Medulla oblongata (tissue), 1 donor: ENCODE measurements at regions not wholly inside any gene's neighbourhood (a gene's known extent, or its start where the extent isn't known, plus 50 kb on each side); places are given as distances from the start of the nearest gene placed in this dataset.
"Not testable (repeated sequence)": the region's sequence is repeated elsewhere in the genome, so short reads cannot be mapped to it uniquely, and the experiment has no call there.

Experiments
- DNase-seq: peaks from one replicate; pipeline ENCODE4 v3.0.0-alpha.2; 2015; ENCODE audit errors: extremely low spot score

DNA sequence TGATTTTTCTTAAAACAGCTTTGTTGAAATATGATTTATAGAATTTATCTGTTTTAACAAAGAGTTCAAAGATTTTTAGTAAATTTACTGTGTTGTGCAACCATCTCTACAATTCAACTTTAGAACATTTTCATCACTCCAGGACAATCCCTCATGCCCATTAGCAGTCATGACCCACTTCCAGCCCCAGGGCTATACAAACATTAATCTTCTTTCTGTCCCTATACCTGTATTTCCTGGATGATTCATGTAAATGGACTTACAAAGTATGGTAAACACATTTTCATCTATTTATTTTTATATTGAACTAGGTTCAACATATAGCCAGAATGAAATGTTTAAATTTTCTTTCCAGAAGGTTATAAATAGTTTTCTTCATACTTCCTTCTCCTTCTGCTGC lies 127.8 kb upstream of the CCDC180 start:
- DNase-seq: no peak

DNA sequence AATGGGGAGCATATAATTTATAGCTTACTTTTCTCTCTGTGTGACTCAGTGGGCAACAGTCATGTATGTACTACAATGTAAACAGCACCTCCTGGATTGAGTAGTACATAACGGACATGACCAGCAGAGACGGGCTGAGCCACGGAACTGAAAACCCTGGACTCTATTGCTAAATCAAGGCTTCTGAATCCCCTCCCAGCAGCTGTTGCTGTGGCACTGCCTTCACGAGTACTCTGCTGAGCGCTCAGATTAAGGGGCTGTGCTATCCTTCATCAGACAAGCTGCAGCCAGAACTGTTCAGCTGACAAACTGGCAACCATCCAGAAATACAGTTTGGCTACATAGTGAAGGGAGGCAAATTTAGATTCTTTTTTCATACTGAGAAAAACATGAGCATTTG lies 131.3 kb upstream of the CCDC180 start:
- DNase-seq: no peak

DNA sequence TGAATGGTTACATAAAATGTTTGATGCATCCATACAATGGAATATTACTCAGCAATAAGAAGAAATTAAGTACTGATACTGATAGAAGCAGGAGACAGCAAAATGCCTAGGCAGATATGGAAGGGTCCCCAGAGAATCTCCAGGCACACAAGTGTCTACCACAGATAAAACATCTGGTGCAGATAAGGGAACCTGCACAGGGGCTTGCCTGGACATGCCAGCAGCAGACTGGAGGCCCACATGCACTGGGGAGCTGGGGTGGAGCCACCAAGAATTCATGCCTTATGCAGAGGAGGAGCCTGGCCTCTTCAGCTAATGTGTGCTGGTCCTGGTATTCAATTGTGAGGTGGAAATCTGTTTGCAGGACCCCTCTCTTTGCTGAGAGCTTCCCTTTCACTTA lies 129.2 kb upstream of the CTSV start:
- DNase-seq: not testable (repeated sequence)

DNA sequence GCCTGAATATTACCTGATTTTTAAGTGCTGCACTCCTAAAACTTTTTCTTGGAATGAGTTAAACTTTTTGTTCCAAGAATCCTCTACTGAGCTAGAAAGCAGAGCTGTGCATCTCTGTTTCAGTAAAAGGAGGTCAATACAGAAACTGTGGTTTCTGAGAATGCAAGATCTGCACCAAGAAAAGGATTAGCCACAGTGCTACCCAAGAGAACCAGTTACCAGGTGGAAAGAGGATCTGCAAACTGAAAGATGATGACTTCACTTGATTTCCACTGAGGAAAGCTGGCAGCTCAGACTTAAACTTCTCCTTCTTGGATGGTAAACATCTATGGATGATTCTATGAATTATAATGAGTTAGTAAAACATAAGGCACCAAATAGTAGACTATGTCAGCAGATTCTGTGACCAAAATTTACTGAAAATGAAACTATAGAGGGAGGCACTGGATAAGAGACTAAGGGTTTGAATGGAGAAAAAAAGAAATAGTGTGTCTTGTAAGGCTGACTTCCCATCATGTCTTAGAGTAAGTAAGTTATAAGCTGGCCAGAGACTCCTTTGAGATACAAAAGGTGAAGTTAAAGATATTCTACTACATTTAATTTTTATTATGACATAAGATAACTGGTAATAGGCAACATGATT lies 127.7 kb upstream of the CTSV start:
- DNase-seq: not testable (repeated sequence)

DNA sequence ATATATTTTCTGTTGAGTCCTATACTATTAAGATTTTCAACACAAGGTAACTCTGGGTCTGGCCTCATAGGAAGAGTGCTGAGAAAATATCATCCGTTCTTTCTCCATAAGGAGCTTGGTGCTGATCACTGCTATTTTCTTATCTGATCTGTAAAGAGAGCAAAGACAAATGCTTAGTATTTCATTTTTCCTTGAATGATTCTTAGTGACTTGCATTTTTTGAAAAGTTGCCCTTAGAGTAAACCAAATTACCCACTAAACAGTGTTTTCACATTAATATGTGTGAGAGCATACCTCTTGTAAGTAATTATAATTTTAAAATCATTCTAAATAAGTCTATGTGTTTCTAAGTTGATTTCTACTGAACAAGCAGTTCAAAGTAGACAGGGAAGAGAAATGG lies 121.3 kb upstream of the CTSV start:
- DNase-seq: no peak

DNA sequence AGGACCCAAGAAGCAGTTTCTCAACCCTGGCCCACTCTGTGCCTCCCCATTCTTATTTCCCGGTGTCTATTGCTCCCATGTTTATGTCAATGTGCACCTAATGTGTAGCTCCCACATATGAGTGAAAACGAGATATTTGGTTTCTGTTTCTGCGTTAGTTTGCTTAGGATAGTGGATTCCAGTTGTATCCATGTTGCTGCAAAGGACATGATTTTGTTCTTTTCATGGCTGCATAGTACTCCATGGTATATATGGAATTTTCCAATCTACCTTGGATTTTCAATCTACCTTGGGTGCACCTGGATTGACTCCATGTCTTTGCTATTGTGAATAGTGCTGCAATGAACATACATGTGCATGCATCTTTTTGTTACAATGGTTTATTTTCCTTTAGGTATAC lies 119.8 kb upstream of the CTSV start:
- DNase-seq: not testable (repeated sequence)

DNA sequence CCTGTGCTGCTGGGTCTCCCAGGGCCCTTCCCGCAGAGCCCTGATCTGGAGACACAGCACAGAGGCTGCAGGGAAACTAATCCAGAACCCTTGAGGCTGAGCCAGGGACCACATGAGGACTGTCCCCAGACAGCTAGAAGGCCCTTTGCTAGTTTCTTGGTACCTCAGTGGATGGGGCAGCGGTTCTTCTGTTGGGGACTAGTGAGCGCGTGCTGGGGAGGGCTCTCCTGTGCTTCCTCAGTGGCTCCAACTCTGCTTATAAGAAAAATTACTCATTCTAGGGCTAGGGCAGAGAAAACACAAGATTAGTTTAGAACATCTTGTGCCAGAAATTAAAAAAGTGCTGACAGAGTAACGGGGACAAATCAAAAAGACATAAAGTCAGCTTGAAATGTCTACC lies 116.5 kb upstream of the CTSV start:
- not testable (repeated sequence) for DNase-seq

DNA sequence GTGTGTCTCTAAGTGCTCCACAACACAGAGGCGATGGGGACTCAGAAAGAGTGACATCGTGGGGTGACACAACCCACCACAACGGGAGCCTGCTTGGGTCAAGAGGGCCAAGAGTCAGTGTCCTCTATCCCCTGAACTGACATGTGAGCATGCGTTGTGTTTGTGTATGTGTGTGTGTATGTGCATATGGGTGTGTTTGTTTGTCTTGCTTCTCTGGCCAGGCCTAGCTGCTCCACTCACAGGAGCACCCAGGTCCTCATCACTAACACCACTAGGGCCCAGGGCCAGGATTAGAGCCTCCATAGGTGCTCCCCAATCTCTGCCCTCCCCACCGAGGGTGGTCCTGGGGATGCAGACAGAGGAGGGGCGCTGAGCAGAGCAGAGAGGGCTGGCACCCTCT lies 115.0 kb upstream of the CTSV start:
- DNase-seq: no peak

DNA sequence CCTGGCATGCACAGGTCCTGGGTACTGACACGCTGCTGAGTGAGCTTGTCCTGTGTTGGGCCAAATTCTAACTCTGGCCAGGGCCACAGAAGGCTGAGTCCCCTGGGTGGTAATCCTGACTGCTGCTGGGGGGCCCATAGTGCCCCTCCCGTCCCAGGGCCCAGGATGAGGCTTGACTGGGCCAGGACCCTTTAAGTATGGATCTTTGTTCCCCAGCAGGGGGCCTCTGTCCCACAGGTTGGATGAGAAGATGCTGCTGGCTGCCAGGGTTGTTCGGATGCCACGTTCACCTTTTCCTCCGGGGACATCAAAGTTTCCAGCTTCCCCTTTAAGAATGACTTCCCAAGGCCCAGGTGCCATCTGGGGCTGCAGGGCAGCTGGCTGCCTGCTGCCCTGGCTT lies 114.2 kb upstream of the CTSV start:
- DNase-seq: not testable (repeated sequence)

DNA sequence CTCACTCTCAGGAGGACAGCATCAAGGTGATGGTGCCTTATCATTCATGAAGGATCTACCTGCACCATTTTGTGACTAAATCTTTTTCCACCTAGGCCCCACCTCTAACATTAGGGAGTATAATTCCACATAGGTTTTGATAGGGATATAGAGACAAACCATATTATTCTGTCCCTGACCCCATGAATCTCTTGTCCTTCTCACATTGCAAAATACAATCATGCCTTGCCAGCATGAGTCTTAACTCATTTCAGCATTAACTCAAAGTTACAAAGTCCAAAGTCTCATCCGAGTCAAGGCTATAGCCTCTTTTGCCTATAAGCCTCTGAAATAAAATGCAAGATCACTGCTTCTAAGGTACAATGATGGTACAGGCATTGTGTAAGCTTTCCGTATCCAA lies 111.5 kb upstream of the CTSV start:
- DNase-seq: not testable (repeated sequence)

DNA sequence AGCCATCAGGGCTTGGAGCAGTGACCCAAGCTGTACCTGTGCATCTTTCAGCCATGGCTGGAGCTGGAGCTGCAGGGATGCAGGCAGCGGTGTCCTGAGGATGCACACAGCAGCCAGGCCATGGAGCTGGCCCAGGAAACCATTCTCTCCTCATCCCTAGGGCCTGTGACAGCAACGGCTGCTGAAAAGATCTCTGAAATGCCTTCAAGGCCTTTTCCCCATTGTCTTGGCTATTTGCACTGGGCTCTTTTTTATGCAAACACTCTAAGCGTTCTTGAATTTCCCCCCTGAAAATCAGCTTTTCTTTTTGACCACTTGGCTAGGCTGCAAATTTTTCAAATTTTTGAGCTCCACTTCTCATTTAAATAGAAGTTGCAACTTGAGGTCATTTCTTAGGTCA lies 109.5 kb upstream of the CTSV start:
- not testable (repeated sequence) for DNase-seq

DNA sequence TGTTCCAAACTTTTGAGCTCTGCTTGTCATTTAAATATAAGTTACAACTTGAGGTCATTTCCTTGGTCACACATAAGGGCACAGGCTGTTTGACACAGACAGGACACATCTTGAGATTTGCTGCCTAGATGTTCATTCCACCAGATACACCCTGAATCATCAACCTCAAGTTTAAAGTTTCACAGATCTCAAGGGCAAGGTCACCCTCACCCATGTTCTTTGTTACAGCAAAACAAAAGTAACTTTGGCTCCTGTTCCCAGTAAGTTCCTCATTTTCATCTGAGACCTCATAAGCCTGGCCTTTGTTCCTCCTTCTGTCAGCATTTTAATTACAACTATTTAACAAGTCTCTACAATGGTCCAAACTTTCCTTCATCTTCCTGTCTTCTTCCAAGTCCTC lies 106.7 kb upstream of the CTSV start:
- DNase-seq: peak; percentile 11

DNA sequence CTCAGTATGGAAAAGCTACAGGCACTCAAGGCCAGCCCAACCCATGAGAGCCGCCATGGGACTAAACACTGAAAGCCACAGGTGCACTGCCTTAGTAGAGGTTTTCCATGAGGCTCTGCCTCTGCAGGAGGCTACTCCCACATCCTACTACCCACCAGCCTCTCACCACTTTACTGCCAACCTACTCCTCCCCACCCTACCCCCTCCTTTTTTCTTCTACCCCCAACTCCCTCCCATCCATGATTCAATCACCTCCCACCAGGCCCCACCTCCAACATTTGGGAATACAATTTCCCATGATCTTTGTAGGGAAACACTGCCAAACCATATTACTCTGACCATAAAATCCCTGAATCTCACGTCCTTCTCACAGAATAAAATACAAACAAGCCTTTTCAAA lies 101.6 kb upstream of the CTSV start:
- no peak for DNase-seq

DNA sequence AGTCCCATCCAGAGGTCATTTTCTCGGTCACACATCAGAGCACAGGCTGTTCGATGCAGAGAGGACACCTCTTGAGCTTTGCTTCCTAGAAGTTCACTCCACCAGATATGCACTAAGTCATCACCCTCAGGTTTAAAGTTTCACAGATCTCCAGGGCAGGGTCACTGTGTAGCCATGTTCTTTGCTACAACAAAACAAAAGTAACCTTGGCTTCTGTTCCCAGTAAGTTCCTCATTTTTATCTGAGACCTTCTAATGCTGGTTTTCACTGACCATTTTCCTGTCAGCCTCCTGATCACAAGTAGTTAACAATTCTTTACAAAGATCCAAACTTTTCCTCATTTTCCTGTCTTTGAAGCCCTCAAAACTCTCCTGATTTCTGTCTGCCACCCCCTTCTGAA lies 97.5 kb upstream of the CTSV start:
- DNase-seq: no peak

DNA sequence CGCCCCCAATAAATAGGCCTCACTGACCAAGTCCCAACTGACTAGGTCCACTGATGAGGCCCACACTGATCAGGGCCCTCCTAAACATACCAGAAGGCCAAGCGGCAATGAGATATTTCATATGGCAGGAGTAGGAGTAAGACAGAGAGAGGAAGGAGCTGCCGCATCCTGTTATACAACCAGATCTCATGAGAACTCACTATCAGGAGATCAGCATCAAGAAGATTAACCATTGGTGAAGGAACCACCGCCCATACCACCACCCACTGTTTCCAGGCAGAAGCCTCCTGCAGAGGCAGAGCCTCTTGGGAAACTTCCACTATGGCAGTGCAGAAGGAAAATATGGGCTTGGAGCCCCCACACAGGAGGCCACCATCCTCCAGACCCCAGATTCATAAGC lies 95.0 kb upstream of the CTSV start:
- not testable (repeated sequence) for DNase-seq

DNA sequence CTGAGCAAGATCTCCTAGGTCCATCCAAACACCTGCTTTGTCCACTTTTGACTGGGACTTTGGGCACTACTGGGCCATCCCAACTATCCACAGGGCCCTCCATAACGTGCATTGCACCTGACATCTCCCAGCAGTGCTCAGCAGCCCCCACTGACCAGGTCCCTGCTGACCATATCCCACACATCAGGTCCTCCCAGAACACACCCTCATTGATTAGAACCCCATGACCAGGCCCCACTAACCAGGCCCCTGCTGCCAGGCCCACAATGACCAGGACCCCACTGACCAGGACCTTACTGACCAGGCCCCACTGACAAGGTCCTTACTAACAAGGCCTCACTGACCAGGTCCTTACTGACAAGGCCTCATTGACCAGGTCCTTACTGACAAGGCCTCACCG lies 93.9 kb upstream of the CTSV start:
- no peak for DNase-seq

DNA sequence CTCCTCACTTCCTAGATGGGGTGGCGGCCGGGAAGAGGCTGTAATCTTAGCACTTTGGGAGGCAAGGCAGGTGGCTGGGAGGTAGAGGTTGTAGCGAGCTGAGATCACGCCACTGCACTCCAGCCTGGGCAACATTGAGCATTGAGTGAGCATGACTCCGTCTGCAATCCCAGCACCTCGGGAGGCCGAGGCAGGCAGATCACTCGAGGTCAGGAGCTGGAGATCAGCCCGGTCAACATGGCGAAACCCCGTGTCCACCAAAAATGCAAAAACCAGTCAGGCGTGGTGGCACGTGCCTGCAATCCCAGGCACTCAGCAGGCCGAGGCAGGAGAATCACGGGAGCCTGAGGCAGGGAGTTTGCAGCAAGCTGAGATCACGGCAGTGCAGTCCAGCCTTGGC lies 91.9 kb upstream of the CTSV start:
- DNase-seq: not testable (repeated sequence)

DNA sequence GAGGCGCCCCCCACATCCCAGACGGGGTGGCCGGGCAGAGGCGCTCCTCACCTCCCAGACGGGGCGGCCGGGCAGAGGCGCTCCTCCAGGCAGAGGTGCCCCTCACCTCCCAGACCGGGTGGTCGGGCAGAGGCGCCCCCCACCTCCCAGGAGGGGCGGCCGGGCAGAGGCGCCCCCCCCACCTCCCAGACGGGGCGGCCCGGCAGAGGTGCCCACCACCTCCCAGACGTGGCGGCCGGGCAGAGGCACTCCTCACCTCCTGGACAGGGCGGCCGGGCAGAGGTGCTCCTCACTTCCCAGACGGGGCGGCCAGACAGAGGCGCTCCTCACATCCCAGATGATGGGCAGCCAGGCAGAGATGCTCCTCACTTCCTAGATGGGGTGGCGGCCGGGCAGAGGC lies 91.4 kb upstream of the CTSV start:
- not testable (repeated sequence) for DNase-seq

DNA sequence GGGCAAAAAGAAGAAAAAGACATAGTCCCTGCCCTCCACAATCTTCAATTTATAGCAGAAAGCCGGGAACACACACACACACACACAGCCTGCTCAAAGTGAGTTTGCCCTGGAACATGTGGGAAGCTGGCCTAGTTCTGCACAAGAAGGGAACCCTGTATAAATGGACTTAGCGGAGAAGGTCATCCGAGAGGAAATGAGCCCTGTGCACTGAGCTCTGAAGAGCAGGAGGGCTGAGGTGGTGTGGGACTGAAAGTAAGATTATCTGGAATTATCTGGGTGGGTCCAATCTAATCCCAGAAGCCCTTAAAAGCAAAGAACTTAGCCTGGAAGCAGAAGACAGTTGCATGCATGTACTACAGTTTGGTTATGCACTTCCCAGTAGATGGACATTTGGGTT lies 90.0 kb upstream of the CTSV start:
- DNase-seq: no peak

DNA sequence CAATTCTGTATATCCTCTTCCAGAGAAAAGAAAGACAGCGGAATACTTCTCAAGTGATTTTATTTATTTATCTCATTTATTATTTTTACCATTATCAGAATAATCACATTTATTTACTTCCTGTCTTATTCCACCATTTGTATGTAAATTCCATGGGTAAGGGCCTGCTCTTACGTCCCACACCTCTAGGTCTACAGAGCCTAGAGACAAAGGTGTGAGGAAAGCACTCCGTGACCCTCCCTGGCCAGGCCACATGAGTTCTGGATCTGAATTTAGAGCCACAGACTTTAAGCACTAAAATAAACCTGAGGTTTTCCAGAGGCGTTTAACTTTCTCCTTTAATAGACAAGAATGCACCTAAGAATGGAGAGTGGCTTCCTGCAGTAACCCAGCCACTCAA lies 85.3 kb upstream of the CTSV start:
- no peak for DNase-seq

DNA sequence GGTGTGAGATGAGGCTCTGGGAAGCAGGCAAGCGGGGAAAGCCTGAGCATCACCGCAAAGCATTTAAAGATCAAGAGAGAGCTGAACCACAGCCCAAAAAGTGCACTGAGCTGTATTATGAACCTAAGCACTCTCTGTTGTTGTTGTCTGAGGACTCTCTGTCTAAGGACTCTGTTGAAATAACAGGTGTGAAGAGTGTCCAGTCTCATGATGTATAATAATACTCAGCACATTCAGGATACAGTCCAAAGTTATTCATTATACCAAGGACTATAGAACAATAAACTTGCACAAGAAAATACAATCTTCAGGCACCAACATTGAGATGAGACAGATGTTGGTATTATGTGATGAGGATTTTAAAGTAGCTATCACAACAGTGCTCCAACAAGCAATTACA lies 71.8 kb upstream of the CTSV start:
- no peak for DNase-seq

DNA sequence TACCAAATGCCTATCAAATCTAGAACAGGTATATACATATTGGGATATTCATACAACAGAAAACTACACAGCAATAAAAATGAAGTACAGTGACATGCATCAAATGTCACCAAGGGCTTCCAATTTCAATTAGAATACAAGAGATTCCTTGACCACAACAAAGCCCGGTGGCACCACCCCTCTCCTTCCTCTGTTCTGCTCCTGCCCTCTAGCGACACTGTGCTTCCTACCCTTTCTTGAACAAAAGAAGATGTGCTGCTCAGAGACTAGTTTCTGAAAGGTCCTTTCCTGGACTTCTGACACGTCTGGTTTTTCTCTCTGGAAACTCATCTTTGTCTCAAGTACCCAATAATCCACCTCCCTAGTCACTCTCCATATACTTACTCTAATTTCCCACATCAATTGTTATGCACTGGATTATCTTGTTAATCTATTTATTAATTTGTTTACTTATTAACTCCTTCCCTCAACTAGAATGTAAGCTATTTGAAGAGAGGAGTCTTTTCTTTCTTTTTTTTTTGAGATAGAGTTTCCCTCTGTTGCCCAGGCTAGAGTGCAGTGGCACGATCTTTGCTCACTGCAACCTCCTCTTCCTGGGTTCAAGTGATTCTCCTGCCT lies 70.4 kb upstream of the CTSV start:
- peak; percentile 83 for DNase-seq

DNA sequence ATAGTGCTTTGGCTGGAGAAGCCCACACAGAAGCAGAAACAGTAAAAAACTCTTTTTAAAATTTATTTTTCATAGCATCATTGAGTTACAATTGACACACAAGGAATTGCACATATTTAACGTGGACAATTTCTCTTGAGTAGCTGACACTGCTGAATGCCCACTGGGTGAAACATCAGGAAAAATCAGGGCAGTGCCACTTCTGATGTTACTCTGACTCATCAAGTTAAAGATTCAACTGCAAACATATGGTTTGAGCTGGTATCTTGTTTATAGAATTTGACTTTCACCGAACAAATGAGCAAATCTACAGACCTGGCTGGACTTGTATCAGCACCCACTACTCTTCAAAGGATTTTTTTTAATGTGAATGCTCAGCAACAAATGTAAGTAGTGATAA lies 66.3 kb upstream of the CTSV start:
- DNase-seq: not testable (repeated sequence)
